Myocyte (in vitro differentiated cells): ENCODE measurements at regions not wholly inside any gene's neighbourhood (a gene's known extent, or its start where the extent isn't known, plus 50 kb on each side); places are given as distances from the start of the nearest gene placed in this dataset.

Experiments used
- DNase-seq: peaks from one replicate; pipeline ENCODE4 v3.0.0-alpha.2; 2012; ENCODE audit warnings: low read depth

DNA sequence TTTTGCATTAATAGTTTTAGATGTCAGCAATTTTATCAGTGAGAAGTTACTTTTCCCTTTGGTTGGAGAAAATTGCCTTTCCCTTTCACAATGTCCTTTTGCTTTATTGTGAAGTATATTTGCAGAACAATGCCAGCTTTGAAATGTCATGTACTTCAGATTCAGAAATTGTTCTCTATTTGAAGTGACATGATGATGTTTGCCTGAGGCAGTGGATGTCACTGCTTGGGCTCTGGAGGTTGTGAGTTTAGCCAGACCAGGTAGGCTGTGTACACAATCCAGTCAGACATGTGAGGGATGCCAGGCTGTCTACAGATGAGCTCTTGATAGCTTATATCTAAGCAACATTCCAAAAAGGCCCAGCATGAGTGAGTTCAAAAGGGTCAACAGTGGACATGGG lies 451.9 kb upstream of the FBXO33 start:
- DNase-seq, result no peak

DNA sequence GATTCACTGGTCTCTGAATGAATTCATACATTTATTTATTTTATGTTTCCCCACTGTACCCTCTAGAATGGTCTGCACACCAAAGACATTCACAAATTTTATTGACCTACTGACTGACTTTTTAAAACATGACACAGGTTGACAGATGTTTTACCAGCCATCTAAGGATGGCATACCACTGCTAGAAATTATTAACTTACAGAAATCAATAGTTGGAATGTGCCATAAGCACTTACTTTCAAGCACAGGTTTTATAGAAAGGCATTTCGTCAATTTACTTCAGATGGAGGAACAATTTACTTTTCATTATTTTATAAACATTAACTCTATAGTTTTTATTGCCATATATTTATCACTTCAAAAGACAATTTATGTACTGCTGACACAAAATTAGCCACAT lies 448.7 kb upstream of the FBXO33 start:
- DNase-seq, result no peak

DNA sequence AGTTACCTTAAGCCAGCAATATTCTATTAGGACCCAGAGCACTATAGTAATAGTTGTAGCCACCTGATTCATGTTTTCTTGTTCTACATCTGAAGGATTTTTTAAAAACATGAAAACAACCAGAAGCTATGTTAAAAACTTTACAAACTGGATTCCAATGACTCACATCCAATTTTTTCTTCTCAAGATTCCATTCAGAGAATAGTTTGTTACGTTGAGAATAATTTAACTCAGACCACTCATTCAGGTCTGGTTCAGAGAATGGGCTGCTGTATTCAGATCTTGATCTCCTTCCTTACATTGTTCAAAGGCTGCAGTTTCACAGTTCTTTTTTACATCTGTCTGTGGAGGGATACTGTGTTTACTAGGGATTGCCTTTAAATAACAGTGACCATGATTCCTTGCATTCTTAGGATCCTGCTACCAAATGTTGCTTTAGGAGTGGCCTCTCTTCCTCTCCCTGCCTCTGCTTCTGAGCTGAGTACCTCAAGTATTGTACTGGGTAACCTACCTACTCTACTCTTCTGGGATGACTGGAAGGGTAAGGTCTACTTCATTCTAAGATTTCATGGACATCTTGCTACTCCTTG lies 448.0 kb upstream of the FBXO33 start:
- no peak for DNase-seq

DNA sequence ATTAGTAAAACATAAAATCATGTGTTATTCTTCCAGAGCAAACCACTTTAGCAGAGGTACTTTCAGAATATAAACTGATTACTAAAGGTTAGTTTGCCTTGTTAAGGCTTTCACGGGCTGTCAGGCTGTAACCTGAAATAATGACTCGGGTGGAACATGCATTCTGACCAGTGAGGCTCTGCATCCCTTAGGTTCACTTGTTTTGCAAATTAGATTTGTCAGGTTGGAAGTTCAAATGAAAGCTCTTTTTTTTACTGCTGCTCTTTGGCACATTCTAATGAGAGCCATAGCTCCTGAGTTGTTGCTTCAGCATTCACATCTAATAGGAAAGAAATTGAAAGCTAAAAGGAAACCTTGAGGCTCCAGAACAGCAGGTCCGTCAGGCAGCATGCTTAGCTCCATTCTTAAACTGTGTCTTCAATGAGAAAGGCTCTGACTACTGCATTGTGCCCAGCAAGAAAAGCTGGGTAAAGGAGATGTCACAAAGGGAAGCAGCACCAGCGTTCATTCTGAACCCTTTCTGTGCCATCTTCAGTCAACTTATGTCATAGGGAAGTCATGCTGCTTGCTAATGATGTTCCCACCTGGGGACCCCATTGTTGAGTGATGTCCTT lies 445.5 kb upstream of the FBXO33 start:
- DNase-seq, result no peak

DNA sequence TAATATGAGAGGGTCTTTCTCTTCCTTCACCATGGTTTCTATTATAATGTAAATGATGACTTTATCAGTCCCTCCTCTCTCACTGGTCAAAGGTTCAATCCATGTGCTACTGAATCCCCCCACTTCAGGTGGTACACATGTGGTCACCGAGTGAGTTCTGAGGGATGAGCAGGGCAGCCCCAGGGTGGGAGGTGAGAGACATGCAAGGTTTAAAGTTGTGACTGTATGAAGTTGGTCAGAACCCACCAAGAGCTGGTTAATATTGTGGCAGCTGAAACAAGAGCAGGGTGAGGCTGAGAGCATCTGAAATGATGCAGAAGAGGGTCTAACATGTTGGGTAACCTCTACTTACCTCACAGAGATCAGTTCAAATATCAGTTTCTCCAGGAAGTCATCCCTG lies 444.7 kb upstream of the FBXO33 start:
- no peak for DNase-seq

DNA sequence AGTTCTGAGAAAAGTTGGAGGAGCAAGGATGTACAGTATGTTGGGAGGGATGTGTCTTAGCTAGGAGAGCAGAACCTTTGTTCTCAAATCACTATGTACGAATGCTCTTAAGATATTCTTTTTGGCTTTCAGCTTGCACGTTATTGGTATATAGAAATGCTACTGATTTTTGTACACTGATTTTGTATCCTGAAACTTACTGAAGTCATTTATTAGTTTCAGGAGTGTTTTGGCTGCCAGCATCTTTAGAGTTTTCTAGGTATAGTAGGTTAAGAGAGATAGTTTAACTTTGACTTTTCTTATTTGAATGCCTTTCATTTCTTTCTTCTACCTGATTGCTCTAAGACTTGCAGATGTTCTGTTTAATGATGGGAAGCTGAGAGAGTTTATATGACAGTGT lies 442.8 kb upstream of the FBXO33 start:
- DNase-seq, result no peak

DNA sequence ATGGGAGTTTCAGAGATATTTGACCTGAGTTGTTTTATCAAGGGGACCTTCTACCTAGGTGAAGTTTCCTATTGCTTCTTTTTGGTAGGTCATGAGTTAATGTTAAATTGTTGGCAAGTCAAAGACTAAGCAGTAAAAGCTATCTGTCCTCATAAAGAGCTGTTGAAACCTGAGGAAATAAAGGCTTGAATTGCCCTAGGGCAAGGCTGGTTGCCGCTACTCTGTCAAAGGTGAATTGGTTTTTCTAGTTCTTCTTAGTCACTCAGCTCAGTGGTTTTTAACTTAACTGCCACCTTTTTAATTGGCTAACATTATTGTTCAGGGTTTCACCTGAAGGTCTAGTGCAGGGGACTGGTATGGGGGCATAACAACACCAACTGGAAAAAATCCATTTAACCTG lies 441.6 kb upstream of the FBXO33 start:
- DNase-seq, result no peak

DNA sequence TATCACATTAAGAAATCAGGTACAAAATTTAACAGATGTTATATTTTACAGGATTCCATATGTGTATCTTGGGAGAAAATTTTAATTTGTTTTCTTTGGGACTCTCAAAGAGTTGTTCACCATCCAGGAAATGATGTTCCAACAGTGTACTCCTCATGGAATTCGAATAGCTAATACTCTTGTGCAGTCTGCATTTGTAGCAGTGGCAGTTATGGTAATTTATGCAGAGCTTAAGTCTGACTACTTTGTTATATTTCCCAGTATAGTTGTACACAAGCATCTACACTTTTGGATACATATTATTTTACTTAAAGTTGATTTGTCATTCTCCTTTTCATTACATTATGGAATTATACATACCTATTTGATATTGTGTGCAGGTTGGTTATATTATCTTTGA lies 436.7 kb upstream of the FBXO33 start:
- no peak for DNase-seq

DNA sequence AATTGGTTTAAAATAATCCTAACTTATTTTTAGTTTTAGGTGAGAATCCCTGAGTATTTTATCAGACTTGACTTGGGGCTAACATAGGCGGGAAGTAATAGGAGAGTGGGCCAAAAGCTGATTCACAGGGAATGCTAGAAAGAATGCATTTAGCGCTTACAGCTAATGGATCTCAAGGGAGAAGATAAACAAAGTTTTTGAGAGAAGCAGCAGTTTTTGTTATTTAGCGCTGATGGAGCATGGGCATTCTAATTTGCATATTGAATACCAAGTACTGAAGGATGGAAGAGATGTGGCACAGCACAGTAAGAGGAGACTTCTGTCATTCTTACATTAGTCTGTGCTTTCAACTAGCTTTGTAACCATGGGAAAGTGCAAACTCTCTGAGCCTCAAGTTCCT lies 436.0 kb upstream of the FBXO33 start:
- no peak for DNase-seq

DNA sequence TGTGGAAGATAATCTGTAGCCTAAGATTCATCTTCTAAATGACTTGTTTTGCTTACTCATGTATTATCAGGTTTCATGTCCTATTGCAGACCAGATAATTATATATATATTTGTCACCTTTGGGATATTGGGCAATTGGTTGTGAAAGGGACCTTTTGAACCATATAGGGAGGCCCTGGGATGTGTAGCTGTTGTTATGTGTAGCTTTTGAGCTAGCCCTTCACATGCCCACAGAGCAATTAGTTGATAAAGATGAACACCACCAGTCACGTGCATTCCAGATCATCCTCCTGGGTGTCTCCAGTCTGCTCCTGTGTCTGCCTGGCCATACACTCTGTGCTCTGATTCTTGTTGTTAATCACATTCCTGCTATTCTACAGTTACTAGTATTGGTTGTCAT lies 431.2 kb upstream of the FBXO33 start:
- DNase-seq, result no peak

DNA sequence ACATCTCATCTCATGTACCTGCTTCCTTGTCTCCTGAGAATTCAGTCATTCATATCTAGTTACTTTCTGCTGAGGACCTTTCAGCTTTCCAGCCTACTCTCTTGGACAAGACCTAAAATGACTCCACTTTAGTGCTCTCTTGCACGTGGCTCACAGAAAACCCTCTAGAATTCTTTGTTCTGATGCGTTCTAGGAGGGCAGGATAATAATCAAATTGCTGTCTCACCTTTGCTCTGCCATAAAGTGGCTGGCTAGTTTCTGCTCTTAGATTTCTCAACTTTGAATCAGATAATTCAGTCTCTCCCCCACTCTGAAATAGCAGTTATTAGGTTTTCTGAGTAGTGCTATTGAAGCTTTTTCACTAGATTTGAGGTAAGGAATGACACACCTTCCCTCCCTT lies 429.5 kb upstream of the FBXO33 start:
- DNase-seq, result no peak

DNA sequence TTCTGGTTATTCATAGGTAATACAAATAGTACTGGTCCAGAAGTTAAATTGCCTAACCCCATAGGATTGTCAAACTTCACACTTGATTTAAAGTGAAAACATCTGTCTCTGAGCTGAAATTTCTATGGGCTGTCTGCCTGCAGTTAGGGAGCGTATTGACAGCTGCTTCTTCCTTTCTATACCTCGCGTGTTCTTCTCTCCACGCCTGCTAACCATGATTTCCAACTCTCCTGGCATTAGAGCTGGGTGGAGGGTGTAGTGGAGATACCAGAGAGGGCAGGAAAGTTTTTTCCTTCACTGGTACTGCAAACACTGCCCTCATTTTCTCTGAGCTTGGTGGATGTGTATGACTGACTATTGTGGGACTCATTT lies 429.0 kb upstream of the FBXO33 start:
- no peak for DNase-seq

DNA sequence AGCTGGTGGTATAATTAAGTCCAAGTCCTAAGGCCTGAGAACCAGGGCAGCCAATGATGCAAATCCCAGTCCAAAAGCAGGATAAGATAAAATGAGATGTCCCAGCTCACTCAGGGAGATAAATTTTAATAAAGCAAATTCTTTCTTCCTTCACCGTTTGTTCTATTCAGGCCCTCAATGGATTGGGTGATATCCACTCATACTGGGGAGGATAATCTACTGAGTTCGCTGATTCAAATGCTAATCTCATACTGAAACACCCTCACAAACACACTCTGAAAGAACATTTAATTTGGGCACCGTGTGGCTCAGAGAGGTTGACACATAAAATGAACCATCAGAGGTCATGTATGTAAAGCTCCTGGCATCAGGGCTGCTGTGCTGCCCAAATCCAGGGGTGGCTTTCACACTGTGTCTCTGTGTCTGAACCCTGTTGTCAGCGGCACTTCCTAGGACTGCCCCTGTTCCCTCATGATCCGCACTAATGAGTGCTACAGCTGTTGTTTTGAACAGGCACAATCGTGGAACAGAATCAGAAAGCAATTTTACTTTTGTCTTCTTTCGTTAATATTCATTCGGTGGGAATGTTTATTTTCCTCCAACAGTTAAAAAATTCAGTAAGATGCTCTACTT lies 428.5 kb upstream of the FBXO33 start:
- no peak for DNase-seq

DNA sequence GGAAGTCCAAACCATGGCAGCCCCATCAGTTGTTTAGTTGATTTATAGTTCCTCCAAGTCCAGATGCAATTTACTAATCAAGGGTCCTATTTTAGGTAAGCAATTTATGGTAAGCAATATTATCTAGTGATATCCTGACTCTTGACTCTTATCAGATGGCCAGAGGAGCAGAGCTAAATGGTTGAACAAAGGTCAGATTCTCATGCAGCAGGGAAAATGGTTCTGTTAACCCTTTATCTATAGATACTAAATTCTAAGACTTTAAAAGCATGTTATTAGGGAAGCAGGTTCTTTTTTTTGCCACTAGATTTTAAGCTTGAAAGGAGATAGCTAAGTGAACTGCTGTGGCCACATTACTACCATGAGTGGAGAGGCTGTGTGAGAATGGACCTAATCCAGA lies 427.1 kb upstream of the FBXO33 start:
- no peak for DNase-seq

DNA sequence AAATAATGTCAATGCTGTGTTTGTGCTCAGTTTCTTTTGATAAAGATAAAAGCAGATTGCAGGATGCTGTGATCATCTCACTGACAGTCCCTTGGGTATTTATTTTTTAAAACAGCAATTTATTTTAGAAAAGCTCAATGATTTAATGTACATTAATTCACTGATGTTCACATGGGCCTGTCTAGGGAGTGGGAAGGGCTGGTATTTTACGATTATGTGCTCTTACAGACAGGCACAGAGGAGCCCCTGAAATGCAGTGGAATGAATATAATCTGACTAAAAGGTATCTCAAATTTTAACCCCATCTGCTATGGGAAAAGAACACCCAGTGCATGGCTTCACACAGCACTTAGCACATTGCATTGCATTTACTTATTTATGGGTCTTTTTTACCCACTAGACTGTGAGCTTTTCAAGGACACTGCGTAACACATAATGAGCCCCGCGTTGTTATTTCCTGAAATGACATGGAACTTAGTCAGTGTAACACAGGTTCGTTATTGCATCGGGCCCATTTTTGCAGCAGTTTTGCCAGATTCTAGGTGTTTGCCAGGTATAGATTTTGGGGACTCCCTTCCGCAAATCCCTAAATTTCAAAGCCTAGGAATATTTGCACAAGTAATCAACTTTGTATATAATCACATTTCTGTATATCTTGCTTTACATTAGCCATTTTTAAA lies 425.3 kb upstream of the FBXO33 start:
- DNase-seq, result no peak

DNA sequence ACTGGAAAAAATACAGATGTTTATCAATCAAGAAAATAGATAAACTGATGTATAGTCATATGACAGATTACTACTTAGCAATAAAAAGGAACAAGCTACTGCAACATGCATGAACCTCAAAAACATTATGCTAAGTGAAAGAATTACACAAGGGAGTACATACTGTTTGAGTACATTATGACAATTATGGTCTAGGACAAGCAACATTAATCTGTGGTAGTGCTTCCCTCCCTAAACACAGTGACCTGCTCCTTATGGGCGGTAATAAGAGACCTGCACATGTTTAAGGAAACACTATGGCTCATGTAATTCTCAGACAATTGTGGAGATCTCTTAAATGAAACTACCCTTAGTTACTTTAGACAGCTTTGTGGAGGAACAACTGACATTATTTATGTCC lies 421.2 kb upstream of the FBXO33 start:
- no peak for DNase-seq

DNA sequence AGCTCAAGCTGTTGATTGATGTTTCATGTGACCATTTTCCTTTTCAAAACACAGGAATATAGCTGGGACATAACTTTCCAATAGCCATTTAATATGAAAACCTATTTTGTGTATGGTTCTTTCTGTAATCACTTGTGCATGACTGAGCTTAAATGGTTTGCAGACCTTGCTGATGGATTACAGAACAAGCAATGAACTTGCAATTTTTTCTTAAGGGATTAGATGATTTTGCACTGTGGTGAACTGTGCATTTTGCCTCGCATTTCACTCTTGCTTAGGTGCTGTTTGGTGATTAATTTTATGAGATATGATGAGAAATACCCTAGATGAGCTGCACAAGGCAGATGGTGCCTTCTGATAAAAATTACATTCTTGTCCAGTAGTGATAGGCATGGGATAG lies 419.0 kb upstream of the FBXO33 start:
- DNase-seq, result no peak

DNA sequence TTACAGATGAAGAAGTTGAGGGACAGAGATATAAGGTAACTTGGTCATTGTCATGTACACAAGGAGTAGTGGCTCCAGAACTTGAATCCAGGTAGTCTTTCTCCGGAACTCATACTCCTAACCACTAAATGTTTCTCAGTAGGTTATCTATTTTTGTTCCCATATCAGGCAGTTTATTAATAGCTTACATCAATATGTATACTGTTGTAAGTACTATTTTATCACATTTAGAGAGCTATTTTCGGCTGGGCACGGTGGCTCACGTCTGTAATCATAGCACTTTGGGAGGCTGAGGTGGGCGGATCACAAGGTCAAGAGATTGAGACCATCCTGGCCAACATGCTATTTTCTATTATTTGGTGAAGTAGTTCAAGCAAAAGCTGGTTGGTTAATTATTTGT lies 415.6 kb upstream of the FBXO33 start:
- no peak for DNase-seq

DNA sequence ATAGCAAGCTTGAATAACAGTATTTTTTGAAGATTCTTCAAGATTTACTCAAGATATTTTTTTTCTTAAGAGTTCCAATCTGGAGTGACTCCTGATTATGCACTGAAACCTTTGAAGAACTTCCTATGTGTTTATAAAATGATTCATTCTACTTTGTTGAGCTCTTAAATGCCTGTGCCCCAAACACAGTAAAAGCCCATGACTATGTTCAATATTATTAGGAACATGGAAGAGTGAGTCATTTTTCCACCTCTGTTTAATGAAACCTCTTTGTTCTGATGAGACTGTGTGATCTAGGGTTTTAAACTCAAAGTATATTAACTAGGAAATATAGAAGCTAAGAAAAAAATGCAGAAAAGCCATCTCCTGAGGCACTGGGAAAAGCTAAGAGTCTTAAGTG lies 415.0 kb upstream of the FBXO33 start:
- no peak for DNase-seq

DNA sequence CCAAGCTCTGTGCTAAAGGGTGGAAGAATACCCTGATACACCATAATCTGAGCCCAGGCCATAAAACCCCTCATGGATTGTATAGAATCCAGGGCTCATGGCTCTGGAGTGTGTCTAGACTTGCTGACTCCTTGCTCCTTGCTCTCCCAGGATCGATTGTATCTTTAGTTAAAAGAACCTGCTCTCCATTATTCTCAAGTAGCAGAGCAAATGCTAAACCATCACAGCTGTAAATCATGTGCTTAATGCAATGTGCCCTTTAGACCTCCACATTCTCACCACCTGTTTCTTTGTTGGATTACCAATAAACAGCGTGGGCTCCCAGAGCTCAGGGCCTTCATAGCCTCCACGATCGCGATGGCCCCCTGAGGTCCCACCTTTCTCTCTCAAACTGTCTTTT lies 411.6 kb upstream of the FBXO33 start:
- DNase-seq, result no peak

DNA sequence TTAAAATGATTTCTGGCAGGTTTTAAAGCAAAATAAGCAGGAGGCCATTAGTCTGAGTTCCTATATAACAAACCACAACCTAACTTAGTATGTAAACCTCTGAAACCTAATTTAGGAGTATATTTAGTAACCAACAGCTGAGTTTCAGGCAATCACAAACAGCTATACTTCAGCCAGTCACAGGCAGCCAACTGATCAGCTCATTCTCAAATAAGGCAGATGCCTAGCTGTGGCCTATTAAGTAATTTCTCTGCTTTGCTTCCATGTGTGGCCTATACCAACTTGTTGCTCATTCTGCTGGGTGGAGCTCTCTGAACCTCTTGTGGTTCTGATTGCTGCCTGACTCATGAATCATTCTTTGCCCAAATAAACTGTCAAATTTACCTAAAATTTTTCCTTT lies 408.9 kb upstream of the FBXO33 start:
- DNase-seq, result no peak

DNA sequence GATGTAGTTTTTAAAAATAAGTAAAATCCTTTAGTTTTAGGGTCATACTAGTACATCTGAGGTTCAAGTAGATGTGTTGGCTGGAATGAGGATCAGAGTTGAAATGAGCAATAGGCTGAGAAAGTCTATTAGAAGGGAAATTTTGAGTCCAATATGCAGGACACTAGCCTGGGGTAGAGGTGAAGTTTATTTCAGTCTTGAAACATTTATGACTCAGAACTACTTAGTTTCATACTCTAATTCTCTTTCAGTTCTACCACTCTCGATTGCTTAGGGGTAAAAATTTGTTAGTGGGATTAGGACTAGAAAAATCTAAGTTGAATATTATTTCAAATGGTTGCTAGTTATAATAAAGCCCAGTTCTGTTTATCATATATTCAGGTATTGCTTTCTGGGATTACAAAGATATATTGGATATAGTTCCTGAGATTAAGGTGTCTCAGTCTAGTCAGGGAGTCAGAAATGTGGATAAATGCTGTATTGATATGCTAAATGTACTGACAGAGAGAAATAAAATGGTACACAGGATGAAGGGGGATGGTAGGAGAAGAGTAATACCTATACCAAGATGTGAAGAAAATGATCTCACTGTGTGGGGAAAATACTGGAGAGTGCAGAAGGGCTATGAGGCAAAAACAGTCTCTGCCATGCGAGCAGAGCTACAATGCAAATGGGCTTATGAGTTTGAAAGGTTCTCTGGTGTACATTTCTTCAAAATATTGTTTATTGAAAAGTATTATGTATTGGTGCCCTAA lies 395.8 kb upstream of the FBXO33 start:
- no peak for DNase-seq
